ENCODE measurements at regions not wholly inside any gene's neighbourhood (a gene's known extent, or its start where the extent isn't known, plus 50 kb on each side); places are given as distances from the start of the nearest gene placed in this dataset.

- Histone ChIP-seq H3K36me3 (ENCODE audit: control insufficient read depth in 4 of 4, insufficient read depth in 3 of 4, low read depth in 1 of 4, low read length in 3 of 4) (no peaks in the 10 kb centered on the region), H3K4me3 (ENCODE audit: low read depth in 1 of 3, low read length in 3 of 3) (no peak overlapping the region), H3K9ac (ENCODE audit: low read depth in 1 of 2, low read length in 2 of 2) (no peak overlapping the region), H3K9me3 (ENCODE audit: control insufficient read depth in 4 of 4, low read length in 3 of 4) (no peaks in the 10 kb centered on the region), H3K4me1 (ENCODE audit: control insufficient read depth in 4 of 4, insufficient read depth in 4 of 4, low read length in 3 of 4) (no peaks in the 10 kb centered on the region), H3K27ac (ENCODE audit: low read depth in 1 of 2, low read length in 2 of 2) (no peak overlapping the region), H3K27me3 (ENCODE audit: control insufficient read depth in 4 of 4, insufficient read depth in 4 of 4, low read length in 3 of 4) (no peaks in the 10 kb centered on the region)
- no peak for DNase-seq (ENCODE audit: low spot score)
- 65% methylated on average over 3 of the region's 3 CpGs for WGBS
- no peak for TF ChIP-seq JUND (IDR thresholded peaks at IDR 0.05)
- no peak for TF ChIP-seq SP1 (IDR thresholded peaks at IDR 0.05)
- TF ChIP-seq HNF4A (conservative IDR thresholded peaks at IDR 0.05): no peak
- no peak for TF ChIP-seq CTCF (IDR thresholded peaks at IDR 0.05; ENCODE audit: low read depth, low read length, missing input control)
- no peak for TF ChIP-seq RXRA (IDR thresholded peaks at IDR 0.05)
- no peak for TF ChIP-seq RAD21 (IDR thresholded peaks at IDR 0.05)
- TF ChIP-seq REST (IDR thresholded peaks at IDR 0.05): no peak
- TF ChIP-seq EGR1 (IDR thresholded peaks at IDR 0.05; ENCODE audit: low read depth in 2 of 2): no peak
- no peak for TF ChIP-seq GABPA (IDR thresholded peaks at IDR 0.05 in 1 of 2, conservative IDR thresholded peaks at IDR 0.05 in 1 of 2)
- TF ChIP-seq FOXA1 (IDR thresholded peaks at IDR 0.05): no peak
- no peak for TF ChIP-seq MAX (IDR thresholded peaks at IDR 0.05)
- no peak for TF ChIP-seq HNF4G (IDR thresholded peaks at IDR 0.05)
- TF ChIP-seq YY1 (IDR thresholded peaks at IDR 0.05): no peak
- TF ChIP-seq TAF1 (conservative IDR thresholded peaks at IDR 0.05): no peak
- no peak for TF ChIP-seq FOXA2 (IDR thresholded peaks at IDR 0.05)
- no peak for TF ChIP-seq NR2F2 (IDR thresholded peaks at IDR 0.05)
- TF ChIP-seq ATF3 (IDR thresholded peaks at IDR 0.05): no peak
Observed at GRCh38 chr2:137828624-137829023, 135.6 kb upstream of the HNMT start.

GRCh38 chr2:137829251-137829650, 135.0 kb upstream of the HNMT start:
- no peak for TF ChIP-seq ZBTB33 (IDR thresholded peaks at IDR 0.05)
- TF ChIP-seq YY1 (IDR thresholded peaks at IDR 0.05): no peak
- no peak for TF ChIP-seq ATF3 (IDR thresholded peaks at IDR 0.05)
- no peak for TF ChIP-seq FOXA1 (IDR thresholded peaks at IDR 0.05)
- TF ChIP-seq MAX (IDR thresholded peaks at IDR 0.05): no peak
- no peak for TF ChIP-seq CTCF (IDR thresholded peaks at IDR 0.05; ENCODE audit: low read depth, low read length, missing input control)
- TF ChIP-seq JUND (IDR thresholded peaks at IDR 0.05): no peak
- no peak for TF ChIP-seq RXRA (IDR thresholded peaks at IDR 0.05)
- TF ChIP-seq EGR1 (IDR thresholded peaks at IDR 0.05; ENCODE audit: low read depth in 2 of 2): no peak
- Histone ChIP-seq H3K9ac (ENCODE audit: low read depth in 1 of 2, low read length in 2 of 2) (no peak overlapping the region), H3K27me3 (ENCODE audit: control insufficient read depth in 4 of 4, insufficient read depth in 4 of 4, low read length in 3 of 4) (no peaks in the 10 kb centered on the region), H3K9me3 (ENCODE audit: control insufficient read depth in 4 of 4, low read length in 3 of 4) (no peaks in the 10 kb centered on the region), H3K36me3 (ENCODE audit: control insufficient read depth in 4 of 4, insufficient read depth in 3 of 4, low read depth in 1 of 4, low read length in 3 of 4) (no peaks in the 10 kb centered on the region), H3K27ac (ENCODE audit: low read depth in 1 of 2, low read length in 2 of 2) (no peak overlapping the region), H3K4me1 (ENCODE audit: control insufficient read depth in 4 of 4, insufficient read depth in 4 of 4, low read length in 3 of 4) (no peaks in the 10 kb centered on the region), H3K4me3 (ENCODE audit: low read depth in 1 of 3, low read length in 3 of 3) (no peak overlapping the region)
- DNase-seq (ENCODE audit: low spot score): no peak
- 63% methylated on average over 2 of the region's 2 CpGs for WGBS
